A549 (cell line): ENCODE measurements at regions not wholly inside any gene's neighbourhood (a gene's known extent, or its start where the extent isn't known, plus 50 kb on each side); places are given as distances from the start of the nearest gene placed in this dataset.

ENCODE experiments used
- CTCF ChIP-seq: fragments of >200 bp; sonication (Bioruptor Twin); formaldehyde crosslinking; IDR thresholded peaks from 3 replicates; pipeline ENCODE4 v1.5.1; 2016
- E2F6 ChIP-seq: IDR thresholded peaks from 2 replicates; pipeline ENCODE4 v1.6.1; 2012; ENCODE audit warnings: low read depth, borderline replicate concordance

- TF ChIP-seq CTCF (no peak), E2F6 (no peak)
Measured at GRCh38 chr2:17441055-17441771, 77.0 kb downstream of the RAD51AP2 start.
